ENCODE measurements at regions not wholly inside any gene's neighbourhood (a gene's known extent, or its start where the extent isn't known, plus 50 kb on each side); places are given as distances from the start of the nearest gene placed in this dataset.

GRCh38 chr1:95340061-95340460, 106.1 kb downstream of the RWDD3 start:
- POLR2A ChIA-PET (ENCODE audit: unreplicated experiment) = no interaction called here
- H3K27me3 ChIP-seq (ENCODE audit: insufficient read depth, low read depth) = peaks cover 6% of the 10 kb centered on the region; the same call in 1 of the 2 replicates
- intact Hi-C loops (cut with micrococcal nuclease; ENCODE audit: unreplicated experiment) = no loop called here
- no peak overlapping the region for H3K4me3 ChIP-seq
- CTCF ChIA-PET = no interaction called here
- no peaks in the 10 kb centered on the region for H4K20me1 ChIP-seq (ENCODE audit: insufficient read depth)
- no peaks in the 10 kb centered on the region for H3K9me2 ChIP-seq (ENCODE audit: insufficient read depth)
- no peaks in the 10 kb centered on the region for H3F3A ChIP-seq (ENCODE audit: insufficient read depth, low read depth)
- no peaks in the 10 kb centered on the region for H3K4me1 ChIP-seq (replicated peaks; ENCODE audit: insufficient read depth)
- H3K4me2 ChIP-seq = no peak overlapping the region
- DNase-seq = no peak
- no peak overlapping the region for H3K27ac ChIP-seq
- H3K79me2 ChIP-seq (ENCODE audit: low read depth) = no peaks in the 10 kb centered on the region
- H3K9me3 ChIP-seq (ENCODE audit: insufficient read depth, low read depth) = no peaks in the 10 kb centered on the region
- BruUV-seq (replicated peaks) = no TSS peak
- H2AFZ ChIP-seq = no peak overlapping the region
- no peaks in the 10 kb centered on the region for H3K36me3 ChIP-seq (ENCODE audit: low read depth)
- TF ChIP-seq EZH2 (IDR thresholded peaks at IDR 0.05; ENCODE audit: low read depth) (no peak), CTCF (conservative IDR thresholded peaks at IDR 0.05) (no peak)

GRCh38 chr1:95352767-95353166, 118.8 kb downstream of the RWDD3 start:
- H3K4me1 ChIP-seq (replicated peaks; ENCODE audit: insufficient read depth) = no peaks in the 10 kb centered on the region
- BruUV-seq (replicated peaks) = no TSS peak
- no peaks in the 10 kb centered on the region for H3K79me2 ChIP-seq (ENCODE audit: low read depth)
- H3K27ac ChIP-seq = no peak overlapping the region
- H3K9me3 ChIP-seq (ENCODE audit: insufficient read depth, low read depth) = no peaks in the 10 kb centered on the region
- H3K4me2 ChIP-seq = no peak overlapping the region
- no peaks in the 10 kb centered on the region for H4K20me1 ChIP-seq (ENCODE audit: insufficient read depth)
- POLR2A ChIA-PET (ENCODE audit: unreplicated experiment) = no interaction called here
- no peak overlapping the region for H3K4me3 ChIP-seq
- H3K36me3 ChIP-seq (ENCODE audit: low read depth) = no peaks in the 10 kb centered on the region
- intact Hi-C loops (cut with micrococcal nuclease; ENCODE audit: unreplicated experiment) = no loop called here
- no peaks in the 10 kb centered on the region for H3K9me2 ChIP-seq (ENCODE audit: insufficient read depth)
- H3K27me3 ChIP-seq (ENCODE audit: insufficient read depth, low read depth) = peaks cover 32% of the 10 kb centered on the region; the same call in 1 of the 2 replicates
- no peak for TF ChIP-seq CTCF (conservative IDR thresholded peaks at IDR 0.05)
- TF ChIP-seq EZH2 (IDR thresholded peaks at IDR 0.05; ENCODE audit: low read depth) = no peak
- CTCF ChIA-PET = no interaction called here
- no peaks in the 10 kb centered on the region for H3F3A ChIP-seq (ENCODE audit: insufficient read depth, low read depth)
- no peak for DNase-seq
- no peak overlapping the region for H2AFZ ChIP-seq

- no peak overlapping the region for H3K27ac ChIP-seq
- ChIA-PET CTCF (no interaction called here), POLR2A (ENCODE audit: unreplicated experiment) (no interaction called here)
- H3K36me3 ChIP-seq (ENCODE audit: low read depth) = no peaks in the 10 kb centered on the region
- intact Hi-C loops (cut with micrococcal nuclease; ENCODE audit: unreplicated experiment) = no loop called here
- no peak overlapping the region for H2AFZ ChIP-seq
- no peaks in the 10 kb centered on the region for H4K20me1 ChIP-seq (ENCODE audit: insufficient read depth)
- peaks cover 28% of the 10 kb centered on the region; the same call in 1 of the 2 replicates for H3K27me3 ChIP-seq (ENCODE audit: insufficient read depth, low read depth)
- H3K4me2 ChIP-seq = no peak overlapping the region
- no peaks in the 10 kb centered on the region for H3F3A ChIP-seq (ENCODE audit: insufficient read depth, low read depth)
- no peaks in the 10 kb centered on the region for H3K4me1 ChIP-seq (replicated peaks; ENCODE audit: insufficient read depth)
- DNase-seq = no peak
- no peak for TF ChIP-seq EZH2 (IDR thresholded peaks at IDR 0.05; ENCODE audit: low read depth)
- no peak for TF ChIP-seq CTCF (conservative IDR thresholded peaks at IDR 0.05)
- H3K79me2 ChIP-seq (ENCODE audit: low read depth) = no peaks in the 10 kb centered on the region
- BruUV-seq (replicated peaks) = no TSS peak
- no peak overlapping the region for H3K4me3 ChIP-seq
- no peaks in the 10 kb centered on the region for H3K9me2 ChIP-seq (ENCODE audit: insufficient read depth)
- H3K9me3 ChIP-seq (ENCODE audit: insufficient read depth, low read depth) = no peaks in the 10 kb centered on the region
These were observed 119.2 kb downstream of the RWDD3 start for GRCh38 chr1:95353194-95353593.

Data from PC-9 (cell line).